Cardiac muscle cell (in vitro differentiated cells and primary cell): ENCODE measurements at regions not wholly inside any gene's neighbourhood (a gene's known extent, or its start where the extent isn't known, plus 50 kb on each side); places are given as distances from the start of the nearest gene placed in this dataset.

Experiments
- DNase-seq, 2 donors: peaks; one replicate each; pipeline versions ENCODE4 v3.0.0 to v3.0.0-alpha.2; 2010 to 2017; ENCODE audit warnings: low read depth in 1 of 2, low spot score in 1 of 2
- H3K27ac ChIP-seq: fragments of 200-600 bp; sonication (generic); 2 replicates; pipeline ENCODE4 v1.5.1; 2016
- H3K27me3 ChIP-seq: fragments of 200-600 bp; sonication (generic); 2 replicates; pipeline ENCODE4 v1.6.0; 2016; ENCODE audit warnings: control low read depth
- H3K36me3 ChIP-seq: fragments of 200-600 bp; sonication (generic); 2 replicates; pipeline ENCODE4 v1.5.1; 2016; ENCODE audit warnings: control low read depth
- H3K4me1 ChIP-seq: fragments of 200-600 bp; sonication (generic); 2 replicates; pipeline ENCODE4 v1.8.1; 2017; ENCODE audit warnings: low read depth, mild to moderate bottlenecking, mixed run types
- H3K4me3 ChIP-seq: fragments of 200-600 bp; sonication (generic); 2 replicates; pipeline ENCODE4 v1.5.1; 2016; ENCODE audit warnings: mild to moderate bottlenecking
- H3K9me3 ChIP-seq: fragments of 200-600 bp; sonication (generic); 2 replicates; pipeline ENCODE4 v1.5.1; 2017; ENCODE audit warnings: low read depth, mild to moderate bottlenecking, control low read depth
- CTCF ChIP-seq: IDR thresholded peaks from 2 replicates; pipeline ENCODE4 v1.5.1; 2012; ENCODE audit warnings: low read depth, mild to moderate bottlenecking, low read length

- no peaks in the 10 kb centered on the region for H3K9me3 ChIP-seq
- DNase-seq = no peak
- no peaks in the 10 kb centered on the region for H3K4me1 ChIP-seq
- H3K4me3 ChIP-seq = no peak overlapping the region
- H3K27ac ChIP-seq = no peak overlapping the region
- no peaks in the 10 kb centered on the region for H3K27me3 ChIP-seq
- H3K36me3 ChIP-seq = no peaks in the 10 kb centered on the region
- TF ChIP-seq CTCF = no peak
Observed at GRCh38 chr9:104263942-104264341, 169.8 kb downstream of the SMC2 start.

- H3K4me1 ChIP-seq = no peaks in the 10 kb centered on the region
- no peaks in the 10 kb centered on the region for H3K36me3 ChIP-seq
- no peak overlapping the region for H3K4me3 ChIP-seq
- H3K9me3 ChIP-seq = no peaks in the 10 kb centered on the region
- no peak for TF ChIP-seq CTCF
- DNase-seq = peak in 1 of 2 donors; percentile 34
- H3K27me3 ChIP-seq = no peaks in the 10 kb centered on the region
- no peak overlapping the region for H3K27ac ChIP-seq
Observed at GRCh38 chr9:104264431-104264830, 170.3 kb downstream of the SMC2 start.

DNA sequence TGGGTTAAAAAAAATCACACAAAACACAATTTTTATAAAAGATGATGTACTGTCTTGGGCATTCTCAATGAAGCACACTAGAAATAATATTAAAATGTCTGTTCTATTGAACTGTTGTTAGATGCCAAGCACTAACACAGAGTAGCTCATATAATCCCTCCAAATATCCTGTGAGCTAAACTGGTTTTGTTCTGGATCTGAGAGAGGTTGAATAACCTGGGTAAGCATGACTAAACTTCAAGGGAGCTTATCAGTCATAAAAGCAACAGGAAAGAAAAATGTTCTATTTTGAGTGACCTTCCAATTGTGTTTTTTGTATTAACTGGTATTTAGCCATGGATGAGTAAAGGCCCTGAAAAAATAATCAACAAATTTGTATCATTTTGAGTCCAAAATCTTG is 175.3 kb downstream of the SMC2 start:
- H3K4me1 ChIP-seq = no peaks in the 10 kb centered on the region
- no peaks in the 10 kb centered on the region for H3K27me3 ChIP-seq
- no peak for DNase-seq
- H3K9me3 ChIP-seq = no peaks in the 10 kb centered on the region
- H3K27ac ChIP-seq = no peak overlapping the region
- H3K36me3 ChIP-seq = no peaks in the 10 kb centered on the region
- no peak overlapping the region for H3K4me3 ChIP-seq
- no peak for TF ChIP-seq CTCF

- Histone ChIP-seq H3K4me3 (no peak overlapping the region), H3K27ac (no peak overlapping the region), H3K4me1 (no peaks in the 10 kb centered on the region), H3K9me3 (no peaks in the 10 kb centered on the region), H3K36me3 (no peaks in the 10 kb centered on the region), H3K27me3 (no peaks in the 10 kb centered on the region)
- no peak for TF ChIP-seq CTCF
- DNase-seq = no peak
Observed at GRCh38 chr9:104269996-104270963, 176.2 kb downstream of the SMC2 start.

- no peak for TF ChIP-seq CTCF
- H3K27me3 ChIP-seq = no peaks in the 10 kb centered on the region
- no peak overlapping the region for H3K4me3 ChIP-seq
- H3K9me3 ChIP-seq = no peaks in the 10 kb centered on the region
- DNase-seq = peak in 1 of 2 donors; percentile 61
- H3K4me1 ChIP-seq = no peaks in the 10 kb centered on the region
- no peak overlapping the region for H3K27ac ChIP-seq
- no peaks in the 10 kb centered on the region for H3K36me3 ChIP-seq
Observed at GRCh38 chr9:104276709-104277245, 182.7 kb downstream of the SMC2 start.
